ENCODE measurements at regions not wholly inside any gene's neighbourhood (a gene's known extent, or its start where the extent isn't known, plus 50 kb on each side); places are given as distances from the start of the nearest gene placed in this dataset.

DNA sequence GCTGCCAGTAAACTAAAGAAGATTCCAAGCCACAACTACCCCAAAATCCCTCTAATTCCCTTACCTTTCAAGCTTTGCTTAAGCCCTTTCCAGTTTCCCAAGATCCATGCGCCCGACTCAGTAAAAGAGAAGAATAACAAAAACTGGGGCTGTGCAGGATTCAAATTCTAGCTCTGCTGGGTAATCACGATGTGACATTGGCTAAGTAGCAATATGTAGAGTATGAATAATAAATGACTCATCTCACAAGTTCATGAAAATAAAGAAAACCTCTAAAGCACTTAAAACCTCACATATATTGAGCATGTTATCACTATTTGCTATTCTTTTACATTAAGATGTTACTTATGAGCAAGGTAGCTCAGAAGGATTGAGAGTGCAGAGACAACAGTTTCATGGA lies 522.2 kb upstream of the ZNF717 start:
- TF ChIP-seq, protein P1, sequence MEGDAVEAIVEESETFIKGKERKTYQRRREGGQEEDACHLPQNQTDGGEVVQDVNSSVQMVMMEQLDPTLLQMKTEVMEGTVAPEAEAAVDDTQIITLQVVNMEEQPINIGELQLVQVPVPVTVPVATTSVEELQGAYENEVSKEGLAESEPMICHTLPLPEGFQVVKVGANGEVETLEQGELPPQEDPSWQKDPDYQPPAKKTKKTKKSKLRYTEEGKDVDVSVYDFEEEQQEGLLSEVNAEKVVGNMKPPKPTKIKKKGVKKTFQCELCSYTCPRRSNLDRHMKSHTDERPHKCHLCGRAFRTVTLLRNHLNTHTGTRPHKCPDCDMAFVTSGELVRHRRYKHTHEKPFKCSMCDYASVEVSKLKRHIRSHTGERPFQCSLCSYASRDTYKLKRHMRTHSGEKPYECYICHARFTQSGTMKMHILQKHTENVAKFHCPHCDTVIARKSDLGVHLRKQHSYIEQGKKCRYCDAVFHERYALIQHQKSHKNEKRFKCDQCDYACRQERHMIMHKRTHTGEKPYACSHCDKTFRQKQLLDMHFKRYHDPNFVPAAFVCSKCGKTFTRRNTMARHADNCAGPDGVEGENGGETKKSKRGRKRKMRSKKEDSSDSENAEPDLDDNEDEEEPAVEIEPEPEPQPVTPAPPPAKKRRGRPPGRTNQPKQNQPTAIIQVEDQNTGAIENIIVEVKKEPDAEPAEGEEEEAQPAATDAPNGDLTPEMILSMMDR (IDR thresholded peaks at IDR 0.05; ENCODE audit: low read length): no peak
- TF ChIP-seq EZH2phosphoT487 (IDR thresholded peaks at IDR 0.05; ENCODE audit: low read length): no peak
